ENCODE measurements at regions not wholly inside any gene's neighbourhood (a gene's known extent, or its start where the extent isn't known, plus 50 kb on each side); places are given as distances from the start of the nearest gene placed in this dataset.

- no peak for DNase-seq
Observed at GRCh38 chr11:10618490-10618889, 50.0 kb upstream of the LYVE1 start.

Data from retina (tissue), 1 donor.